HG02678 (cell line): ENCODE measurements at regions not wholly inside any gene's neighbourhood (a gene's known extent, or its start where the extent isn't known, plus 50 kb on each side); places are given as distances from the start of the nearest gene placed in this dataset.

ENCODE experiments used
- ATAC-seq: cut with Tn5 transposase; IDR thresholded peaks from one replicate; pipeline ENCODE4 v1.9.1; 2021; ENCODE audit warnings: mild to moderate bottlenecking, moderate library complexity; ENCODE audit not compliant: unreplicated experiment

DNA sequence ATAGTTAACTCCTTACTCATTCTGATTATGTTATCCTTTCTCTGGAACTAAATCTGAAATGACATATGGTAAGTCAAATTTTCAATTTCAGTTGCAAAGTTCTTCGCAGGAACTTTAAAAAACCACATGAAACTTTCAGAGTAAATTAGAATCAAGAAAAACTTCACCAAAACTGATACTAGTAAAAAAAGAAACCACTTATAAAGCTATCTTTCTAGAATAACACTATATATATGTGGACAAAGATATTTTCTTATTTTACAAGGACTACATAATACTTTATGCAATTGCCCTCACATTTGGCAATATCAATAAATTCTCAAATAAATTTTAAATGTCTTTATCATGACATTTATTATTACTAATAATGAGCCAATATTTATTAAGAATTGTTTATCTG is 1847.1 kb upstream of the NUDT12 start:
- no peak for ATAC-seq

DNA sequence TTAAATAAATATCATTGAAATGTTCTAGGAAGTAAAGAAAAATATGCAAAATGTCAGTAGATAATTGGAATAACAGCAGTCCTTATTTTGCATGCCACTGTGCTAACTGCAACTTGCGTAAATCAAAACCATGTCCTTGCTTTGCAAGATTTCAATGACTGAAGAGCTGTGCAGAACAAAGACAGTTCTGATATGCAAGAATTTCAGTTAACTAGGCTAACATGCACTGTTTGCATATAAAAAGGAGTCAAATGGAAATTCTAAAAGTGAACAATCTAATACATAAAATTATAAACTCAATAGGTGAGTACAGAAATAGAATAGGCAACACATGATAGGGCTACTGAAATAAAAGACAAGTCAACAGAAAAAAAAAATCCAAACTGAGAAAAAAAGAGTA is 1844.6 kb upstream of the NUDT12 start:
- no peak for ATAC-seq

DNA sequence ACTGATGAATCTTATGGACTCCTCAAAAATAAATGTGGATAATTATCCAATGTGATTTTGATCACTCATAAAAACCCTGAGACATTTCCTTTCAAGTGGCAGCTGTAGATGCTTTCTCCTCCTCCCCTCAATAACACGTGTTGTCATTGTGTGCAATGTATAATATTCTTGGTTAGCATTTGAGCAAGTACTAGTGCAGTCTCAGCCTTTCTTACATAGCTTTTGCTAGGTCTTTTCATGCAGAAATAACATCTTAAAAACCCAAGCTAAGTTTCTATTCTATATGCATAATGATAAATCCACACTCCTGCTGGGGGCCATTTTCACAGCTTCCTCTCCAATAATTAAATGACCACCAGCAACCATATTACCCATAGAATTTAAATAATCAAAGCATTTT is 1835.2 kb upstream of the NUDT12 start:
- no peak for ATAC-seq

DNA sequence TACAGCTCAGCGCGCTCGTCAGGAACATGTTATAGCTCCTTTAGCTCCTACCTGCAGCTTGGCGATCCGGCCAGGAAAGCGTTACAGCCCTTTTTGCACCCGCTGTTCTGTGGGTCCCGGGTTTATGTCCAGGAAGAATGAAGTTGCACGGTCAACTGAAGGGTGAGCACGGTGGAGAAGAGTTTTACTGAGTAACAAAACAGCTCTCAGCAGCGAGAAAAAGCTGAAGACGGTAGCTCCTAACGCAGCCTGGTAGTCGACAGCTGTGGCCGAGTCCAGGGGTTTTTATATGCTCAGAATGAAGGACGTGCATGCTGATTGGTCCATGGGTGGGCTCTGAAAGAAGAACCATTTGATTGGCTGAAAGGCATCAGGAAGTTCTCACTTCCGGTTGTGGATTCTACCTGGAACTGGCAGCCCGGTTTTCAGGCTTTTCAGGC is 1830.1 kb upstream of the NUDT12 start:
- no peak for ATAC-seq

DNA sequence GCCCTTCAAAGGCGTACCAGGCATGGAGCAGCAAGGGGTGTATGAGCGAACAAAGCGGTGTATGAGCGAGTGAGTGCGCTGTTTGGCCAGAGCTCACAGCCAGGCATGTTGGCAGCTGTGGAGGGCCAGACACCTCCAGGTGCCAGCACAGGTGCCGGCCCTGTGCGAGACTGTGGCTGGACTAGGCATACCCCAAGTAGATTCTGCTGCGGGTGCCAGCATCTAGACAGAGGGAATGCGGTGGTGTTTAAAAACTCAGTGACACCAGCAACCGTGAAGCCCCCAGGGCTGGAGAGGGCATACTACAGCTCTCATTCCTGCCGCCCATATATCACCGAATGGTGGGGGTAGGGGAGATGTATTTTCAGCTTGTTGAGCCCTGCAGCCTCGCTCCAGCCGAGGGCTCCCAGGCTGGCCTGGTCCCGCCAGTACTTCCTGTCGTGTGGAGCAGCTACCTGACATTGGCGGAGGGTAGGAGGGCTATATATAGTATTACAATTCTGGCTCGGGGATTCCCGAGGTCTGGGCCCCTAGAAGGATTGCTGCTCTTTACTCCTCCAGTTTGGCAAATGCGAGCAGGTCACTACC is 1829.6 kb upstream of the NUDT12 start:
- no peak for ATAC-seq

DNA sequence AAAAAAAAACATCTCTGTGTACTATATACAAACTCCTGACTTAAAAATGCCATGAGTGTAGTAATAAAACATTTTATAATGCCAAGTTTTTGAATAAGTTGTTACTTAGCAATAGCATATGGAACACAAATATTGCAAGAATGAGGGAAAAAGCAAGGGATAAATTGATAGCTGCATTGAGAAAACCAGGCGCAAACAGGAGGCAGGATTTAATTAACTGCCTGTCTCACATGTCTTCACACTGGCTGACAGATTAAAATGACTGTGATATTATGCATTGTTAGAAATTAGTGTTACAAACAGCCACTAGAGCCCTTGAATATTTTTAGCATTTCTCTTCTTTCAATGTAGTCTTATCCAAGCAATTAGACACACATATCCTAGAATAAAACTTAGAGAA is 1817.5 kb upstream of the NUDT12 start:
- no peak for ATAC-seq

DNA sequence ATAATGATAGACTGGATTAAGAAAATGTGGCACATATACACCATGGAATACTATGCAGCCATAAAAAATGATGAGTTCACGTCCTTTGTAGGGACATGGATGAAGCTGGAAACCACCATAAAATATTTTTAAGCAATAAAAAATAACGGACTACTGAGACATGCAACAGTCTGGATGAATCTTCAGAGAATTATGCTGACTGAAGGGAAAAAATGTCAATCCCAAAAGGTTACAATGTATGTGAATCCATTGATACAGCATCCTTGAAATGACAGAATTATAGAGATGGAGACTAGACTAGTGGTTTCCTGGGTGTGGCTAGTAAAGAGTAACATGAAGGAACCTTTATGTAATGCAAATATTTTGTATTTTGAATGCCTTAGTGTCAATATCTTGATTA is 1808.6 kb upstream of the NUDT12 start:
- ATAC-seq, result no peak

DNA sequence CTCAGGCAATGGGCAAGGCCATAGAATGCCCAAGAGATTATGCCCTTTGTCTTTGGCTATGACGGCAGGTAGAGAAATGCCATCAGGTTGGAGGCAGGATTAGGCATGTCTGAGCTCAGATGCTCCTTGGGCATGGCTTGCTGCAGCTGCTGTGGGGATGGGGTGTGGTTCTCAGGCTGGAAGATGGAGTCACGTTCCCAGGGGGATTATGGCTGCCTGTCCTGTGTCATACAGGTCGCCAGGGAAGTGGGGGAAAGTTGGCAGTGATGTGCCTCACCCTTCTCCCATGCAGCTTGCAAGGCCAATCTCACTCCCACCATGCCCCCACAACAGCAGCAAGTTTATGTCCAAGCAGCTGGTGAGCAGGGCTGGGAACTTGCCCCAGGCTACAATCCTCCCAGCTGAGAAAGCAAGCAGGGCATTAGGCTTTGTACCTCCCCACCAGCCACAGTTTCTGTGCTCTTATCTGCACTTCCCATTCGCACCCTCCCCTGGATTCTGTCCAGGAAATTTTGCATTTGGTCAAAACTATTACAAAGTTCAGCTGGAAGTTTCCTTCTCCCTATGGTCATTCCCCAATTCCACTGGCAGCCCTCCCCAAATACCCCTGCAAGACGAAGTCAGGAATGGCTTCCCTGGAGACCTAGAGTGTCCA is 1788.0 kb upstream of the NUDT12 start:
- ATAC-seq, result no peak

DNA sequence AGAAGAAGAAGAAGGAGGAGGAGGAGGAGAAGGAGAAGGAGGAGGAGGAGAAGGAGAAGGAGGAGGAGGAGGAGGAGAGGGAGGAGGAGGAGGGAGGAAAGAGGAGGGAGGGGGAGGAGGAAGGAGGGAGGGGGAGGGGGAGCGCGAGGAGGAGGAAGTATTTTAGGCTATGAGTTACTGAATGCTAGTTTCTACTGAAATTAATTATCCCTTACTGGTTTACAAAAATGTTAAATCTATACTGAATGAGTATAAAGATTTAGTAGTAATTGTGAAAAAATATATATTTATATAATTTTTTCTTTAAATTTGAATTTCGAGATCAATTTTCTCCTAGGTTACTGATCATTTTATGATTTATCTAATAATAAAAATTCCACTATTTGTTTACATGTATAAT is 1769.0 kb upstream of the NUDT12 start:
- no peak for ATAC-seq

DNA sequence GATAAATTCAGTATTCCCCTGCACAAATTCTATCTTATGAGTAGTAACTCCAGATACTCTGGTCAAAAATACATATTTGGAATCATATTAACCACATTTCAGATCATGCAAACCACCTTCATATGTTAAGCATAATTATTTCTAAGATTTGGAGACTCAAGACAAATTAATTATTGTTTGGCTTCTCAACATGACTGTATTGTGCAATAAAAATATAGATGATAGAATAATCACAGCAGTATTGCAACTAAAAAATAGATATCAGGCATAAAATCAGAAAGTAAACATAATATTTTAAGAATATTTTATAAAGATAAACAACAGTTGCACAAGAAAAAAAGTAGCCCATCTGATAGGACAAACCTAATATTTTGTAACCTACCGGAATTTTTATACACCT is 1767.6 kb upstream of the NUDT12 start:
- no peak for ATAC-seq

DNA sequence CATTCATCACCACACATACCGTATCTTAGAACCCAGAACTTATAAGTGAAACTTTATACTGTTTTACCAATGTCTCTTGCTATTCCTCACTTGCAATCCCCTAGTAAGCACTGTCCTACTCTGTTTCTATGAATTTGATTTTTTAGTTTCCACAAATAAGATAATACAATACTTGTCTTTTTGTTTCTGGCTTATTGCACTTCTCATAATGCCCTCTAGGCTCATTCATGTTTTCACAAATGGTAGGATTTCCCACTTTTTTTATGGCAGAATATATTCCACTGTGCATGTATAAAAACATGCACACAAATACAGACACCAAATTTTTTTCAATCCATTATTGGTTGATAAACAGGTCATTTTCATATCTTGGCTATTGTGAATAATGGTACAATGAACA is 1742.3 kb upstream of the NUDT12 start:
- no peak for ATAC-seq

DNA sequence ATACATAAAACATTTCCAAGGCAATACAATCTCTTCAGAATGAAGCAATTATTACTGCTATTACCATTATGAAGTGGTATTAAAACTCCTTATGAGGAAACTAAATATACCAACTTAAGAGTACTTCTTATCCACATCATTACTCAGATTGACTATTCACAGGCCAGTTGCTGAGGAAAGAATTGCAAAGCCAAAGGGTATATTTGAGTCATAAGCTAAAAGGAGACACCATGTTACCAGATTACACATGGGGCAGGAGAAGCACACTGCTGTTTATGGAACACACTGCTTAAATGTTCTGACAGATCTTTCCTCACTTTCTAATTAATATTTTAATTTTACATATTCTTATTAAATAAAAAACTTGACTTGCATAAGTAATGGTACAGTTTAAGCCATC is 1726.4 kb upstream of the NUDT12 start:
- ATAC-seq, result no peak

DNA sequence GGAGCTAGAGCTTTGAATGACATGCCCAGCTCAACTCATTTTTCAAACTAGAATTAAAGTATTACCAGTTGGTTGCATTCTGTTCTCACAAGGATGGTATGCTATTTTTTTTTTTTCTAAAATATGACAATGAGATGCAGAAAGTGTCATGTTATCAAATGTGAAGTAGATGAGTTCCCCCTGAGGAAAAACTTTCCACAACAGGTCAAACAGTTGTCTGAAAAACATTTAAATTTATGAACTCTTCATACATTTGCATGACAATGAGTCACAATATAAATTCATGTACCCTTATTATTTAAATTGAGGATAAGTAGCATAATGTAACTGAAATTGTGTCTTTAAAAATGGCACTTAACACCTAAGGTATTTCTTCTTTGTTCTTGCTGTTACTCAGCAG is 1720.5 kb upstream of the NUDT12 start:
- no peak for ATAC-seq

DNA sequence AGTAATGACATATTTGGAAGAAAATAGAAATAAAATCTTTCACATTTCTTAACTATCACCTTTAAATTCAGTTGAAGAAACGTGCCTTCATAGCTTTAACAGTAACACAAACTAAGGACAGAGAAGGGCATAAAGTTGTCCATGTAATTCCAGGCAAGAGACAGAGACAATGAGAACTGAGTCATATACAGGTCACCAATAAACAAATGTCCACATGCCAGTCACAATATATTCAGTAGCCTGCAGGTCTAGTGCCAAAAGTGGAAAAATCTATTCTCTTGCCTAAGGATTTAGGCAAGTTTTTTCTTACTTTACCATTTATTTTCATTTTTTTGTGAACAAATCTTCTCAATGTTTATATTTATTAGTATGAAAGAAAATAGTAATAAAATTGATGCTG is 1711.5 kb upstream of the NUDT12 start:
- ATAC-seq, result no peak

DNA sequence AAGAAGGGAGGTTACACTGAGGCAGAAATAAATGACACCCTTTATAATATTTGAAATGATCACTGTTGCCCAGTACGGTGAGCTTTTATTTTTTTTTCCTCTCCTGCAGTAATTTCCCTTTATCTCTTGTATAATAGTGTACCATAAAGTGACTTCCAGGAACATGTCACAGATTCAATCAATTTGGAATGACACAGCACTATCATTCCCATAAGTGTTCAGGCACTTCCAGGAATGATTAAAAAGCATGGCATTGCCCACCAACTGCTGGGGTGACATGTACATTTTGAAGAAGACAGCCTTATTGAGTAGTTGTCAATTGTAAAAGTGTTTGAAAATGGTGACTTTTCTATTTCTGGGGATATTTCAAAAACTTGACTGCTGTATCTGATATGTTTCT is 1700.9 kb upstream of the NUDT12 start:
- ATAC-seq, result no peak

DNA sequence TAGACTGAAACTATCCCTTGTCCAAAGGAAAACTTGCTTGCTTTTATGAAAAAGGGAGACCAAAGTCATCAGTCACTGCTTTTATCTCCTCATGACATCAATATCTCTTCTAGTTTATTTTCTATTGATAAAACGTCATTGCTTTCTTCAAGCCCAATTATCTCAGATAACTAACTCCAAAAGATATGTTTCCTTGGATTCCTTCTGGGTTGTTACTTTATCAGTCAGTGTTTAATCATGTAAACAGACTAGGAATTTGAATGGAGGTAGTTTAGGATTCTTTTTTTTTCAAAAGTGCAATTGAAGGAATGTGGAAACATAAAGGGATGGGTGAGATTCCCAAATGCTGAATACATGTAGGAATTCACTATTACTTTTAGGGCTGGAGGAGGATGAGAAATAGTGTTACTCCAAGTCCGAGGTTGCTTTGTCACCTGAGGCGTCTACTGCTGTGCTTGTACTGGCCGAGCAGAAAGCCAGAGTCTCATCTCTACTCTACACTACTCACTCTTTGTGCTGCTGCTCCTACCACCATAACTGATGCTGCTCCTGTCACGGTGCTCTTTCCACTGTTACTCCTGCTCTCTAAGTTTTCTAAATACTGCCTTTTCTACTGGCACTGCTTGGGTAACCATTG is 1697.1 kb upstream of the NUDT12 start:
- ATAC-seq, result no peak

DNA sequence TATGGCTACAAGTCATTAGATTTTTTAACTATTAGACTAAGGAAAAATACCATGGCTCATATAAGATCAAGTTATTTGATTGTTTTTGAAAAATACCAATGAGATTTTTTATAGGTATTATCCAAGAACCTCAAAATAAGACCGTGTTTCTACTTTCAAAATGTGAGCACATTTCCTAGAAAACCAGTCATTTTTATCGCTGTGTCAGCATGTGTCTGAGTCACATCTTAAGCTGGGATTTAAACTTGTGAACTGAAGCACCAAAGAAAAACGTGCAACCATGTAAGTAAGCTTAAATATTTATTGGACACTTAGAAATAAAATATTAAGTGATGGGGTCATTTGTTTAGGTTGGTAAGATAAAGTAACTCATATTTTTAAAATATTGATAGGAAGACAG is 1676.0 kb upstream of the NUDT12 start:
- no peak for ATAC-seq

DNA sequence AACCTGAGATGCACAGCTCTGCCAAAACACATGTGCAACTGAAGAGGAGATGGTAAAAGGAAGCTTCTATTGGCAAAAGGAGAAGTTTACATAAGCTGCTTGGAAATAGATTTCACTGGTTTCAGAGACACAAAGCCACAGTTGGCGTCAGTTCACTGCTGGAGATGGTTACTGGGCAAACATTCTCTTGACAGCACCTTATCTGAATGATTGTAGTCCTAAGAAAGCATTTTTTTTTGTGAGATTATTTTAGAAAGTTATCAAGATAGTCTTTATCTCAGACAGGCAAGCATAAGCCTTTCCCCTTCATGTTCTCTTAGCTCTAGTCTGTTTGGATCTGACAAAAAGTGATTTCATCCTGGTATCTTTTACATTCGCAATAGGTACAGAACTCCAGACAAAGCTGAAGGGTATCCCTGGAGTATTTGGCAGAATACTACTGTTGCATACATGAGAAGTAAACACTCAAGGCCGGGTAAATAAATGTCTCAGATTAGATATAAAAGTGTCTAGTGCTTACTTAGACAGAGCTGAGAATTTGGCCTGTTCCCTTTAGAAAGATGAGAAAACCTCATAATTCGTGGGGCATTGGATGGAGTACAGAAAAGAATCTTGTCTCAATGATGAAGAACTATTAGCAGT is 1668.0 kb upstream of the NUDT12 start:
- ATAC-seq, result no peak

DNA sequence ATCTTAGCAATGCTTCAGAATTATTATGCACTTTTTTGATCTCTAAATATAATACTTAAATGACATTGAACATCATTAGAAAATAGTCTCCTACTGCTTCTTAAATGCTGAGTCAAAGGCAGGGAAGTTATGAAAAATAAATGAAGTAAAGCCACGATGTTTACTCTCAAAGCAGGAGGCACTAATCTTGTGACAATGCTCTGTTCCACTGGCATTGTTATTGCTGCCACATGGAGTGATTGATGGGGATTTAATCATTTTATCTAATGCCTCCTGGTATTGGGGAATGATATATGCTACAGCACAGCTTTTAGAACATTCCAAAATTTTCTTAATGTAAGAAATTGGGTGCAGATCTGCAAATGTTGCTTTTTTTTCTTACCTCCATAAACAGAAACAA is 1655.4 kb upstream of the NUDT12 start:
- ATAC-seq, result no peak

DNA sequence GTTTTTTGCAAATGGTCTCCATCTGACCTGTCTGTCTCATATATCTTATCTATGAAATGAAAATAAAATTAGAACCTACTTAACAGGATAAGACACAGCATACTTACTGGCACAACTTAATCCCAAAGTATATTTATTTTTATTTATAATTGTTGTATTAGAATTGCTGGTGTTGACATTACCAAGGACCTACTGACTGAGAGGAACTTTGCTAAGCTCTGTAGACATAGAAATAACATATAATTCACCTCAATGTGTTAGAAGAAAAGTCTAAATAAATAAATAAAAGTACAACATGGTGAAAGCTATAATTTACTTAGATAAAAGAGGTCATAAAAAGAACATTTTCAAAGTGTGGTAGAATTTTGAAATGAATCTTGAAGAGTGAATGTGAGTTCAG is 1650.5 kb upstream of the NUDT12 start:
- ATAC-seq, result no peak

DNA sequence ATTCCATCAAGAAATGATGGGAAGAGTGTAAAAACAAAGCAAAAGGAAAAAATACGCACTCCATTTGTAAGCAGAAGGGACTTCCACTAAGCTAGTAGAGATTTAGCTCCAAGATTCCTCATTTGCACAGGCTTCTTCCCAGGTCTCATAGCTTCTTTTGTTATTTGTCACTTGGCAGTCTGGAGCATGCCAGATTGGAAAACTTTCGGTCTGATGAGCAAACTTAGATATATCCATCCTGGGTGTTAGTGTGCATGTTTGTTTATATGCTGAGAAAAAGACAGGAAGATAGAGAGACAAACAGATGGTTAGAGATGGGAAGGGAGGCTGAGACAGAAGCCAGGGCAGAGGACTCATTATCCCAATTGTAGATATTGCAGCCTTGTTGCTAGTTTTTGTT is 1644.5 kb upstream of the NUDT12 start:
- ATAC-seq, result no peak

DNA sequence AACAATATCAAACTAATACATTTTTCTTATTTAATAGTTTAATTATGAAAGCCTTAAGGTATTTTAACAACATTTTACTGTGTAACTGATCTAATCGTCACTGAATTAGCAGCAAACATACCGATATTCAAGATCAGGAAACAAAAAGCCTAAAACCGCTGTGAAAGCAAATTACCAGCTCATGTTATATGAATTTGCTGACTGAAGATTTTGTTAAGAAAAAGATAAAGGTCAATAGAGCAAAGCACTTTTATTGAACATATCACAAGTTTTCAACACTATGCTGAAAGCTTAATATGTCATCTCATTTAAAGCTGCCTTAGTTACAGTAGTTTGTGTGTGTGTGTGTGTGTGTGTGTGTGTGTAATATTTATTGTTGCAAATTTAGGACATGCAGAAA is 1634.9 kb upstream of the NUDT12 start:
- ATAC-seq, result no peak
